ENCODE measurements at regions not wholly inside any gene's neighbourhood (a gene's known extent, or its start where the extent isn't known, plus 50 kb on each side); places are given as distances from the start of the nearest gene placed in this dataset.

GRCh38 chr9:119933191-119933590 is 564.0 kb upstream of the BRINP1 start:
- no peak overlapping the region for H3K4me3 Mint-ChIP-seq
- TF ChIP-seq TCF7 (CRISPR knock-in tag; IDR thresholded peaks at IDR 0.05; ENCODE audit: low read depth) (no peak), ZNF671 (CRISPR knock-in tag; IDR thresholded peaks at IDR 0.05) (no peak), GABPB1 (CRISPR knock-in tag; IDR thresholded peaks at IDR 0.05) (no peak), ESRRA (CRISPR knock-in tag; IDR thresholded peaks at IDR 0.05; ENCODE audit: borderline replicate concordance) (no peak), ERG (CRISPR knock-in tag; IDR thresholded peaks at IDR 0.05) (no peak), FOXJ3 (CRISPR knock-in tag; IDR thresholded peaks at IDR 0.05; ENCODE audit: borderline replicate concordance) (no peak), NR2C2 (CRISPR knock-in tag; IDR thresholded peaks at IDR 0.05) (no peak), FOXP4 (CRISPR knock-in tag; IDR thresholded peaks at IDR 0.05) (no peak), GTF2I (CRISPR knock-in tag; conservative IDR thresholded peaks at IDR 0.05) (no peak), ETV6 (CRISPR knock-in tag; IDR thresholded peaks at IDR 0.05) (no peak), MYBL2 (CRISPR knock-in tag; IDR thresholded peaks at IDR 0.05) (no peak), ZMAT4 (CRISPR knock-in tag; IDR thresholded peaks at IDR 0.05) (no peak)
- TF ChIP-seq, protein P1, sequence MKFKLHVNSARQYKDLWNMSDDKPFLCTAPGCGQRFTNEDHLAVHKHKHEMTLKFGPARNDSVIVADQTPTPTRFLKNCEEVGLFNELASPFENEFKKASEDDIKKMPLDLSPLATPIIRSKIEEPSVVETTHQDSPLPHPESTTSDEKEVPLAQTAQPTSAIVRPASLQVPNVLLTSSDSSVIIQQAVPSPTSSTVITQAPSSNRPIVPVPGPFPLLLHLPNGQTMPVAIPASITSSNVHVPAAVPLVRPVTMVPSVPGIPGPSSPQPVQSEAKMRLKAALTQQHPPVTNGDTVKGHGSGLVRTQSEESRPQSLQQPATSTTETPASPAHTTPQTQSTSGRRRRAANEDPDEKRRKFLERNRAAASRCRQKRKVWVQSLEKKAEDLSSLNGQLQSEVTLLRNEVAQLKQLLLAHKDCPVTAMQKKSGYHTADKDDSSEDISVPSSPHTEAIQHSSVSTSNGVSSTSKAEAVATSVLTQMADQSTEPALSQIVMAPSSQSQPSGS (CRISPR knock-in tag; IDR thresholded peaks at IDR 0.05; ENCODE audit: borderline replicate concordance, low read depth), result no peak
- TF ChIP-seq, protein P2, sequence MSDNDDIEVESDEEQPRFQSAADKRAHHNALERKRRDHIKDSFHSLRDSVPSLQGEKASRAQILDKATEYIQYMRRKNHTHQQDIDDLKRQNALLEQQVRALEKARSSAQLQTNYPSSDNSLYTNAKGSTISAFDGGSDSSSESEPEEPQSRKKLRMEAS (CRISPR knock-in tag; IDR thresholded peaks at IDR 0.05), result no peak
- TF ChIP-seq, protein P3, sequence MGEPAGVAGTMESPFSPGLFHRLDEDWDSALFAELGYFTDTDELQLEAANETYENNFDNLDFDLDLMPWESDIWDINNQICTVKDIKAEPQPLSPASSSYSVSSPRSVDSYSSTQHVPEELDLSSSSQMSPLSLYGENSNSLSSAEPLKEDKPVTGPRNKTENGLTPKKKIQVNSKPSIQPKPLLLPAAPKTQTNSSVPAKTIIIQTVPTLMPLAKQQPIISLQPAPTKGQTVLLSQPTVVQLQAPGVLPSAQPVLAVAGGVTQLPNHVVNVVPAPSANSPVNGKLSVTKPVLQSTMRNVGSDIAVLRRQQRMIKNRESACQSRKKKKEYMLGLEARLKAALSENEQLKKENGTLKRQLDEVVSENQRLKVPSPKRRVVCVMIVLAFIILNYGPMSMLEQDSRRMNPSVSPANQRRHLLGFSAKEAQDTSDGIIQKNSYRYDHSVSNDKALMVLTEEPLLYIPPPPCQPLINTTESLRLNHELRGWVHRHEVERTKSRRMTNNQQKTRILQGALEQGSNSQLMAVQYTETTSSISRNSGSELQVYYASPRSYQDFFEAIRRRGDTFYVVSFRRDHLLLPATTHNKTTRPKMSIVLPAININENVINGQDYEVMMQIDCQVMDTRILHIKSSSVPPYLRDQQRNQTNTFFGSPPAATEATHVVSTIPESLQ (CRISPR knock-in tag; IDR thresholded peaks at IDR 0.05), result no peak
- TF ChIP-seq, protein P4, sequence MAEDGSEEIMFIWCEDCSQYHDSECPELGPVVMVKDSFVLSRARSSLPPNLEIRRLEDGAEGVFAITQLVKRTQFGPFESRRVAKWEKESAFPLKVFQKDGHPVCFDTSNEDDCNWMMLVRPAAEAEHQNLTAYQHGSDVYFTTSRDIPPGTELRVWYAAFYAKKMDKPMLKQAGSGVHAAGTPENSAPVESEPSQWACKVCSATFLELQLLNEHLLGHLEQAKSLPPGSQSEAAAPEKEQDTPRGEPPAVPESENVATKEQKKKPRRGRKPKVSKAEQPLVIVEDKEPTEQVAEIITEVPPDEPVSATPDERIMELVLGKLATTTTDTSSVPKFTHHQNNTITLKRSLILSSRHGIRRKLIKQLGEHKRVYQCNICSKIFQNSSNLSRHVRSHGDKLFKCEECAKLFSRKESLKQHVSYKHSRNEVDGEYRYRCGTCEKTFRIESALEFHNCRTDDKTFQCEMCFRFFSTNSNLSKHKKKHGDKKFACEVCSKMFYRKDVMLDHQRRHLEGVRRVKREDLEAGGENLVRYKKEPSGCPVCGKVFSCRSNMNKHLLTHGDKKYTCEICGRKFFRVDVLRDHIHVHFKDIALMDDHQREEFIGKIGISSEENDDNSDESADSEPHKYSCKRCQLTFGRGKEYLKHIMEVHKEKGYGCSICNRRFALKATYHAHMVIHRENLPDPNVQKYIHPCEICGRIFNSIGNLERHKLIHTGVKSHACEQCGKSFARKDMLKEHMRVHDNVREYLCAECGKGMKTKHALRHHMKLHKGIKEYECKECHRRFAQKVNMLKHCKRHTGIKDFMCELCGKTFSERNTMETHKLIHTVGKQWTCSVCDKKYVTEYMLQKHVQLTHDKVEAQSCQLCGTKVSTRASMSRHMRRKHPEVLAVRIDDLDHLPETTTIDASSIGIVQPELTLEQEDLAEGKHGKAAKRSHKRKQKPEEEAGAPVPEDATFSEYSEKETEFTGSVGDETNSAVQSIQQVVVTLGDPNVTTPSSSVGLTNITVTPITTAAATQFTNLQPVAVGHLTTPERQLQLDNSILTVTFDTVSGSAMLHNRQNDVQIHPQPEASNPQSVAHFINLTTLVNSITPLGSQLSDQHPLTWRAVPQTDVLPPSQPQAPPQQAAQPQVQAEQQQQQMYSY (CRISPR knock-in tag; IDR thresholded peaks at IDR 0.05), result no peak
- TF ChIP-seq, protein P5, sequence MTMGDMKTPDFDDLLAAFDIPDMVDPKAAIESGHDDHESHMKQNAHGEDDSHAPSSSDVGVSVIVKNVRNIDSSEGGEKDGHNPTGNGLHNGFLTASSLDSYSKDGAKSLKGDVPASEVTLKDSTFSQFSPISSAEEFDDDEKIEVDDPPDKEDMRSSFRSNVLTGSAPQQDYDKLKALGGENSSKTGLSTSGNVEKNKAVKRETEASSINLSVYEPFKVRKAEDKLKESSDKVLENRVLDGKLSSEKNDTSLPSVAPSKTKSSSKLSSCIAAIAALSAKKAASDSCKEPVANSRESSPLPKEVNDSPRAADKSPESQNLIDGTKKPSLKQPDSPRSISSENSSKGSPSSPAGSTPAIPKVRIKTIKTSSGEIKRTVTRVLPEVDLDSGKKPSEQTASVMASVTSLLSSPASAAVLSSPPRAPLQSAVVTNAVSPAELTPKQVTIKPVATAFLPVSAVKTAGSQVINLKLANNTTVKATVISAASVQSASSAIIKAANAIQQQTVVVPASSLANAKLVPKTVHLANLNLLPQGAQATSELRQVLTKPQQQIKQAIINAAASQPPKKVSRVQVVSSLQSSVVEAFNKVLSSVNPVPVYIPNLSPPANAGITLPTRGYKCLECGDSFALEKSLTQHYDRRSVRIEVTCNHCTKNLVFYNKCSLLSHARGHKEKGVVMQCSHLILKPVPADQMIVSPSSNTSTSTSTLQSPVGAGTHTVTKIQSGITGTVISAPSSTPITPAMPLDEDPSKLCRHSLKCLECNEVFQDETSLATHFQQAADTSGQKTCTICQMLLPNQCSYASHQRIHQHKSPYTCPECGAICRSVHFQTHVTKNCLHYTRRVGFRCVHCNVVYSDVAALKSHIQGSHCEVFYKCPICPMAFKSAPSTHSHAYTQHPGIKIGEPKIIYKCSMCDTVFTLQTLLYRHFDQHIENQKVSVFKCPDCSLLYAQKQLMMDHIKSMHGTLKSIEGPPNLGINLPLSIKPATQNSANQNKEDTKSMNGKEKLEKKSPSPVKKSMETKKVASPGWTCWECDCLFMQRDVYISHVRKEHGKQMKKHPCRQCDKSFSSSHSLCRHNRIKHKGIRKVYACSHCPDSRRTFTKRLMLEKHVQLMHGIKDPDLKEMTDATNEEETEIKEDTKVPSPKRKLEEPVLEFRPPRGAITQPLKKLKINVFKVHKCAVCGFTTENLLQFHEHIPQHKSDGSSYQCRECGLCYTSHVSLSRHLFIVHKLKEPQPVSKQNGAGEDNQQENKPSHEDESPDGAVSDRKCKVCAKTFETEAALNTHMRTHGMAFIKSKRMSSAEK (CRISPR knock-in tag; IDR thresholded peaks at IDR 0.05; ENCODE audit: borderline replicate concordance), result no peak
- TF ChIP-seq, protein P6, sequence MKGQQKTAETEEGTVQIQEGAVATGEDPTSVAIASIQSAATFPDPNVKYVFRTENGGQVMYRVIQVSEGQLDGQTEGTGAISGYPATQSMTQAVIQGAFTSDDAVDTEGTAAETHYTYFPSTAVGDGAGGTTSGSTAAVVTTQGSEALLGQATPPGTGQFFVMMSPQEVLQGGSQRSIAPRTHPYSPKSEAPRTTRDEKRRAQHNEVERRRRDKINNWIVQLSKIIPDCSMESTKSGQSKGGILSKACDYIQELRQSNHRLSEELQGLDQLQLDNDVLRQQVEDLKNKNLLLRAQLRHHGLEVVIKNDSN (CRISPR knock-in tag; IDR thresholded peaks at IDR 0.05), result no peak
- TF ChIP-seq, protein P7, sequence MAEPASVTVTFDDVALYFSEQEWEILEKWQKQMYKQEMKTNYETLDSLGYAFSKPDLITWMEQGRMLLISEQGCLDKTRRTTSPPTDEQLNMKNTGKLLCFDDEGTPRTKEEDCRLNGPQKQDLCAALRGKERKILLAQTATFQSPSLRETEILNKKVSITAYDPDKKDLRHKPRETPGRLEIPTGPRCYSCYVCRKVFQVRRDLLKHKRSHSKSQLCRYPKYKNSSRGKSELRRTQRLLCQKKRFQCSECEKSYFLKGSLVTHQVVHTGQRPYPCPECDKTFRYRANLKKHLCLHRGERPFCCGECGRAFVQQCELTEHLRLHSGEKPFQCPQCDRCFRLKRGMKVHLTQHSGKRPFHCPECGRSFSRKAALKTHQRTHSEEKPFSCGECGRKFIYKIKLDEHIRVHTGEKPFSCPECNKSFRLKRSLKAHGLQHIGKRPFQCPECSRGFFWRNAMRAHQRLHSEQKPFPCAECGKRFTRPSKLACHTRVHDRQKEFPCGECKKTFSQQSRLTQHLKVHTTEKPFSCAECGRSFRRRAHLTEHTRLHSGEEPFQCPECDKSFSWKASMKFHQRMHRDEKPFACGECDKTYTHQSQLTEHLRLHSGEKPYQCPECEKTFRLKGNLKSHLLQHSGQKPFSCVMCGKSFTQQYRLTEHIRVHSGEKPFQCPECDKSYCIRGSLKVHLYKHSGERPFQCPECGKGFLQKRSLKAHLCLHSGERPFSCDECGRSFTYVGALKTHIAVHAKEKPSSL (CRISPR knock-in tag; conservative IDR thresholded peaks at IDR 0.05), result no peak
- H3K27me3 Mint-ChIP-seq (ENCODE audit: low read depth), result no peaks in the 10 kb centered on the region; the same call in 1 of the 2 replicates
- H3K9me3 Mint-ChIP-seq, result no peaks in the 10 kb centered on the region
- peaks cover 12% of the 10 kb centered on the region for H3K4me1 Mint-ChIP-seq
- ChIA-PET CTCF (no interaction called here), POLR2A (interaction anchor here (1.5 kb wide), 1 partner anchor 9 kb away, joined by 3 read pairs; no protein-coding TSS in a partner anchor)
- H3K36me3 Mint-ChIP-seq, result no peaks in the 10 kb centered on the region
- no peak overlapping the region for H3K27ac Mint-ChIP-seq
- no peak for ATAC-seq
- no peak for DNase-seq (ENCODE audit: low spot score)
